ENCODE measurements at regions not wholly inside any gene's neighbourhood (a gene's known extent, or its start where the extent isn't known, plus 50 kb on each side); places are given as distances from the start of the nearest gene placed in this dataset.

DNA sequence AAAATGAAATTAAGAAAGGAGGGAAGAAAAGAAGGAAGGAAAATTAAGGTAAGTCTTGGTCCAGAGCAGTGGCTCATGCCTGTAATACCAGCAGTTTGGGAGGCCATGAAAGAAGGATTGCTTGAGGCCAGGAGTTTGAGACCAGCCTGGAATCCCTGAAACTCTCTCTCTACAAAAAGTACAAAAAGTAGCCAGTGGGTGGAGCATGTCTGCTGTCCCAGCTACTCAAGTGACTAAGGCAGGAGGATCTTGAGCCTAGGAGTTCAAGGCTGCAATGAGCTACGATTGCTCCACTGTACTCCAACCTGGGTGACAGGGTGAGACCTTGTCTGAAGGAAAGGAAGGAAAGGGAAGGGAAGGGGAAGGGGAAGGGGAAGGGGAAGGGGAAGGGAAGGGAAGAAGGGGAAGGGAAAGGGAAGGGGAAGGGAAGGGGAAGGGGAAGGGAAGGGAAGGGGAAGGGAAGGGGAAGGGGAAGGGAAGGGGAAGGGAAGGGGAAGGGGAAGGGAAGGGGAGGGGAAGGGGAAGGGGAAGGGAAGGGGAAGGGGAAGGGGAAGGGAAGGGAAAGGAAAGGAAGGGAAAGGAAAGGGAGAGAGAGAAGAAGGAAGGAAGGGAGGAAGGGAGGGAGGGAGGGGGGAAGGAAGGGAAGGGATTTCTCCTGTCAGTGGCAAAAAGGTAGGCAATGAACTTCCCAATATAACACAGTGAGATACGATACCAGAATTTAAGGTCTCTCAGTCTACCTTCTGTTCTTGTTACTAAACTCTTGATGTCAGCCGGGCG is 412.8 kb downstream of the CMPK2 start:
- no peak for DNase-seq (ENCODE audit: low spot score)

DNA sequence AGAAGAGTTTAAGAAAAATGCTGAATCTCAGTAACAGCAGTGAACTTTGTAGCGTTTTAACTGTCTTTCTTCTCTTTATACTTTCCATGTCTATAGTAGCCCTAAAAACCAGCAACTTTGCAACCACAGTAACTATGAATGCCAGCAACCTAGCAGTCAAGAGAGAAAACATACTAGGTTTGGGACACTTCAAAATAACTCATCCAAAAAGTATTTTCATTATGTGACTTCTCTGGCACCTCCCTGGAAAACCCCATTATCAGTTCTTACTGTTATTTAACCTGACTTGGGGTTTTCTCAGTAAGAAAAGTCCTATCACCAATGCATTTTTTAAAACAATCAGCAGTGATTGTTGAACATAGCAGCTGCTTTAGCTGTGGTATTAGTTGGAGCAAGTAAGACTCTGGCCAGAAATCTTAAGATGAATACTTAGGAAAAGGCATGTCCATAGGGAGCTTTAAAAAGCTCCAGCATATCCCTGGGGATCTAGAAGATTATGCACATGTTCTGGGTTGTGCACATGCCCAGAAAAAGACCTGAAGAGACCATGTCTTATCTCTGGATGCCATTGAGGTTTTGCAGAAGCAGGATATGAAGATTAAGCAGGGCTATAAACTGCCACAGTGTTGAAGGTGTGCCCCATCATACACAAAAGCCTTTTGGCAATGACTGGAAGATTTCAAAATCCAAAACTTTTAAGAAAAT is 411.3 kb downstream of the CMPK2 start:
- peak; percentile 3 for DNase-seq (ENCODE audit: low spot score)

DNA sequence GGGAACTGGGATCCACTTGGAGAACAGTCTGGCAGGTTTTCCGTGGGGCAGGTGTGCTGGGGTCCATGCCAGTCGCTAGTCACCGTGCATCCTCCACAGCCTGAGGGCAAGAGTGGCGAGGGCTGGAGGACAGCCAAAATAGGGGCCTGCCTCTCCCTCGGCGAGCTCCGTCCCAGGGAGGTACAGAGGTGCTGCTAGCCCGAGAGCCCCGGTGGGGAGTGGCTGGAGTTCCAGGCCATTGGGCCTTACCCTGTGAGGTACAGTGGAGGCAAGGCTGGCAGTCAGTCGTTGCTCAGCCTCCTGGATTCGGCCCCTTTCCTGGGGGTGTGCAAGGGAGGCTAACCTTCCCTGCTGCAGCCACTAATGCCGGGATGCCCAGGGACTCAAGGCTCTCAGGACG is 406.6 kb downstream of the CMPK2 start:
- no peak for DNase-seq (ENCODE audit: low spot score)

DNA sequence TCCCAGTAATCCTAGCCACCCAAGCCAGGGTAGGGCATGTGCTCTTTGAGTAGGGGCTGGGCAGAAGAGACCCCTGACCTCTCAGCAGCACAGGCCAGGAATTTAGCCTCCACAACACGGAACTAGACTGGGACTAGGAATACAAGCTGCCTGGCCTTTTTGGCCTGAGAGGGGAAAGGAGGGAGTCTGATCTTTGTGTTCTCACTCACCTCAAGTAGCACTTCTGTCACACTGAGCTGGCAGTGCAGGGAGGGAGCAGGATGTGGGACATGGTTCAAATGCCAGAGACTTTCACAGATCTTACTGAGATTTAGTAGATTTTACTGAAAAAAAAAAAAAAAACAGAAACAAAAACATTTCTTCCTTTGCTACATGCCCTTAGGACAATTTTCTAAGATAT is 395.2 kb downstream of the CMPK2 start:
- no peak for DNase-seq (ENCODE audit: low spot score)

DNA sequence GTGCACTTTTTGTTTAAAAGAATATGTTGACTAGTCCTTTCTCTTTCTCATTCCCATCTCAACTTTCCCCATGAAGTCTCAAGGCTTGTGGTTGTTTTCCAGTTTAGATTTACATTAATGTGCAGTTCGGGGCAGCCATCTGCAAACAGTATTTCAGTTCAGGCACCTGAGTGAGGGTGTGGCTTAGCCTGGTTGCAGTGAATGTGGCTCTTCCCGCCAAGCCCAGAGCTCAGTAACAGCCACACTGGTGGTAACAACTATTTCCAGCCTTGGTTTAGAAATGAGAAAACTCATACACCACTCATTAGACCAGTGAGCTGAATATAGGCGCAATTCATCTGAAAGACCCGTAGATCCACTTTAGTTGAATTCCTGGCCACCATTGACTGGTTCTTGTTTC is 394.3 kb downstream of the CMPK2 start:
- no peak for DNase-seq (ENCODE audit: low spot score)

DNA sequence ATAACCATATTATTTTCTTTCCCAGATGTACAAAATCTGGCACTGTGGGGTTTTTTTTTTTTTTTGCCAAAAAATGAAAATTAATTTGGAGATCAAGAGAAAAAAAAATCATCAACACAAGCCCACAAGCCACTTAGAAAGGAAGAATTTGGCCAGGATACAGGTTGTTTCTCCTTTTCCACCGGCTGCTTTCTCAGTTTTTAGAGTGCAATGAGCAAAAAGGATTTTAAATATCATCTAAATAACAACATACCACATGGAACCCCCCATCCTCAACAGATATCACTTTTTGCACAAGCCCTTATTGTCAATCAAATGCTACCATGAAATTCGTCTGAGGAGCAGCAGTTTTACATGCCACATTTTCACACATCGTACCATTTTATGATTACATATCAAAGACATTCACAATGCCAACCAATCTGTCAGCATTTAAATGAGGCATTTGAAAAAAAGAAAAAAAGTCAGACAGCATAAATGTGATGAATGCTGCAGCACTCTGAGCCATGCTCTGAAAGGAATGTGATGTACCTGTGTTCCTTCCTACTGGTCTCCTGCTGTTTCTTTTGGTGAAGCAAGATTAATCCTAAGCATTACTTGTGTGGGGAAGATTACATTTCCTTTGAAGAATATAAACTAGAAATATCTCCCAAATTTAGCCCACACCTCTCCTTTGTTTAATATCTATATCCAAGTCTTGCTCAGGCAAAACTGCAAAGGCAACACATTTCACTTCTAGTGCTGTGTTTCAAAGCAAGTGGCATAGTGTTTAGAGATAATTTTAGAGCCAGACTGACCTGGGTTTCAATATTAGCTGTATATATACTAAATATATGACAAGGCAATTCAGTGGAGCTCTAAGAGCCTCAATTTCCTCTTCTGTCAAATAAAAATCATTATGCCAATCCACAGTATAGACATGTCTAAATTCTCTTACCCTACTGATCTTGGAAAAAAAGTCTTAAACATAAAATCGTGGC is 391.3 kb downstream of the CMPK2 start:
- DNase-seq (ENCODE audit: low spot score): no peak

DNA sequence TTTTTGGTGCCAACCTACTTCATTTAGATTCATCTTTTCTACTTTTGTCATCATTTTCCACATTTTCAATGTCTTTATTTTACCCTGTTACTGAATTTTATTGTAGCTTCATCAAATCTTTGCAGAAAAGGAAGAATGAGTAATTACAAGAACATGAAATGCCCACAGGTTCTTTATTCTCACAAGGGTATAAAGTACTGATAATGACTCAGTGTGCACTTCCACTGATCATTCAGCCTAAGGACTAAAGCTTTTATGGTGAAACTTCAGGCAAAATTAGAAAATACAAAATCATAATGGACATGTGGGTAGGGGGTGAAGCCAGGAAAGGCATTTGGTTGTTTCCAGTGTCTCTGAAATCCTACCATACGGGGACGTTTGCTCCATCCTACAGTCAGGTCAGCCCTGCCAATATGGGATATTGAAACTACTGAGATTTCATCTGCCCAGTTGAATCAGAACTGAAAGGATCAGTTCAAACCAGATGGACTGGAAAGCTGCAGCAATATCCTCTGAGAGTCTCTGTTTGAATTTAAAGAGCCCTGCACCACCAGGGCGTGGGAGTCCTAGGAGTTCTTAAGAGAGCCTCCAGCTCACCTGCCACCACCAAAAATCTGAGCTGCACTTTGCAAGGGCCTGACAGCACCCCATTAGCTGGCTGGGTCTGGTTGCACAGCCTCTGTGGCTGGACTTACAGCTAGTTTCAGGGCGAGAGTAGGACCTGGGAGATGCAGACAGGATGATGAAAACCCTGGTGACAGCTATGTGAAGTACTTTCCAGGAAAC is 390.4 kb downstream of the CMPK2 start:
- no peak for DNase-seq (ENCODE audit: low spot score)

DNA sequence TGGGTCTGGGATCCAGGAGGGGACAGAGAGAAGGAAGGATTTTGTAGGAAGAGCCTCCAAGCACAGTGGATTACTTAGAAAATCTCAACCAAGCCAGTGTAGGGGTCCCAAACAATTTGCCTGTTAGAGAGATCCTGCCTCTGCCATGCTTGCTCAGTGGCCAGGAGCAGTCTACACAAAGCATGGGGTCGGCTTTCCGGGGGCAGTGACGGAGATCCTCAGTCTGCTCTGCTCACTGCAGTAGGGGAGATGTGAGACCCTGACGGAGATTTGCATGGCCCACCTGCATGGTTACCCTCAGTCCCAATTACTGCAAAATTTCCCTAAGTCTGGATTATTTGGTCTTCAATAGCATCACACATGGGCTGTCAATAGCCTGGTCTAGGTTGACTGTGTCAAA is 385.2 kb downstream of the CMPK2 start:
- no peak for DNase-seq (ENCODE audit: low spot score)

DNA sequence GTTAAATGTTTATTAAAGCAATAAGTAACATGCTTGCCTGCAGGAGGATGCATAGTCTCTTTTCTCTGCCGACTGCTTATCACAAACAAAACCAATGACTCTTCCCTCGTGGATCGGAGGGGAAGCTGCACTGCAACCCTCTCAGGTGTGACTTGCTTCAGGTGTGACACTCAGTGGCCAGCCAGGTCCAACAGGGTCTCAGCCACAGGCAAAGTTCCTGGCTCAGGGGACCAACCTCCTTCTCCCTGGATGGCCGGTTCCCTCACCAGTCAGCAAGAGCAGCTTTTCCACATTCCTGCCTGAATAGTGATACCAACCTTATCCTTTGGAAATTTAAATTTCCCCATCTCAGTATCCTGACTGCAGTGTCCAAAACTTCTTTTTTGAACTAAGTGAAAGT is 383.5 kb downstream of the CMPK2 start:
- no peak for DNase-seq (ENCODE audit: low spot score)

DNA sequence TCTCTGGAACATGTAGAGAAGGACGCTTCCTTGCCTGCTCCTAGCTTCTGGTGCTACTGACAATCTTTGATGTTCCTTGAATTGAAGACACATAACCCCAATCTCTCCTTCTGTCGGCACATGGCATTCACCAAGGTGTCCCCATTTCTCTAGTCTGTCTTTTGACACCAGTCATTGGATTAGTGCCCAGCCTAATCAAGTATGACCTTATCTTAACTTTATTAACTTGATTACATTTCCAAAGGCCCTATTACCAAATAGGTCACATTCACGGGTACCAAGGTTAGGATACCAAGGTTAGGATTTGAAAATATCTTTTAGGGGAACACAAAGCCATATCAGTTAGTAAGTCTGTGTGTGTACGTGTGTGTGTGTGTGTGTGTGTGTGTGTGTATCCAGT is 377.9 kb downstream of the CMPK2 start:
- DNase-seq (ENCODE audit: low spot score): no peak

DNA sequence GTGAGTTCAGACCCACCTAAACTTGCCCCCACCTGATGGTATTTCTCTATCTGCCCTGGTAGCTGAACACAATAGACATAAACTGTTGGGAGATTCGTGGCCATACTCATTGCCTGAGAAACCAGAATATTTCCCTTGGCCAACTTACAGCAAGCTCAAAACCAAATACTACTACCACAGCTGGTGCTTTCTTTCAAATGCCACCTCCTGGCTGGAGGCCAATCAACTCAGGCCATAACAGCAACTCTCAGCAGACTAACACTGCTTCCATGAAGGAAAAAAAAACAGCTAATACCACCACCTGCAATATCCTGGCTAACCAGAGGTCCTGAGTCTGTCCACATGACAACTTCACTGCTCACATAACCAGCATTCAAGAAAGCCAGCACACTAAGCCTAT is 373.1 kb downstream of the CMPK2 start:
- no peak for DNase-seq (ENCODE audit: low spot score)

DNA sequence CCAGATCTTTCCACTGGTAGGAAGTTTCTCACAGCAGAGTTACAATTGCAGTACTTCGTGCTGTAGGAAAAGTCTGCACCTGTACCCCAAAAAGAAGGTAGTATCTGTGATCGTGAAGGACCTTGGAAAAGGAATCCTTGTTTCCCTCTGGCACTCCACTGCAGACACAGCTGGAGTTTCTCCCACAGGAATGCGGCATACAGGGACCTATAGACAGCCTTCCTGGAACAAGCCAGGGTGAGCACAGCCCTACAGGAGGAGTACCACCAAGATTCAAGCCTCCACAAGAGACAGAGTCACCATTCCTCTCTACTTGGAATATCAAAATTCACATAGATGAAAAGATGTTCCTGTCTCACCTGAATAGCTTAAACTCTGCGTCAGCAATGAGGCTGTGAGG is 372.4 kb downstream of the CMPK2 start:
- no peak for DNase-seq (ENCODE audit: low spot score)

DNA sequence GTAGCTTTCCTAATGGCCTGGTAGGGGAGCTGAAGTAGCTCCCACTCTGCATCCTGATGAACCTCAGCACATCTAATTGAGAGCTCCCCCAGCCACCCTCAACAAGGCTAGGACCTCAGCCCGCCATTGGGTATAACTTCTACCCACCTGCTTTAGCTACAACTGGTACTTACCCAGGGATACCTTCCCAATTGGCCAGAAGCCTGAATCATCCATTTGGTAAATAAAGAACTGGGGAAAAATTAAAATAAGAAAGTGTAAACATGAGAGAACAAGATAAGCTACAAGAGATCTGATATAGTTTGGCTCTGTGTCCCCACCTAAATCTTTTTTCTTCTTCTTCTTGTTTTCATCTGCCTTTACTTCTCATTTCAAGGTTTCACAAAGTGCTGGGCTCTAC is 372.0 kb downstream of the CMPK2 start:
- no peak for DNase-seq (ENCODE audit: low spot score)

DNA sequence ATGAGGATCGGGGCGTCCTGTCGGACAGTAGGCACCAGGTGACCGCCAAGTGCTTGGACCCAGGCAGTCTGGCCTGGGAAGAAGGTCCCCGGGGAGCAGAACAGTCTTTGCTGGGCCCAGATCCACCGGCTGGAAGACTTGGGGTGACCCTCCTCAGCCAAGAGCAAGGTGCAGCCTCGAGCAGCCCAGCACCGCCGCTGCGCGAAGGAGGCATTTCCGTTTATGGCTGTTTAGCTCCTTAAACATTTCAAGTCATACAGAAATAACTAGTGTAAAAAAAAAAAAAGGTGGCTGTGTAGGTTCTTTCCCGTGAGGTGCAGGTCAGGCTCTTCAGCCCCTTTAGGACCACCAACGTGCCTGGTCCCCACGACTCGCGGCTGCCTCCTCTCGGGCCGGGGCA is 370.2 kb downstream of the CMPK2 start:
- DNase-seq (ENCODE audit: low spot score): no peak

DNA sequence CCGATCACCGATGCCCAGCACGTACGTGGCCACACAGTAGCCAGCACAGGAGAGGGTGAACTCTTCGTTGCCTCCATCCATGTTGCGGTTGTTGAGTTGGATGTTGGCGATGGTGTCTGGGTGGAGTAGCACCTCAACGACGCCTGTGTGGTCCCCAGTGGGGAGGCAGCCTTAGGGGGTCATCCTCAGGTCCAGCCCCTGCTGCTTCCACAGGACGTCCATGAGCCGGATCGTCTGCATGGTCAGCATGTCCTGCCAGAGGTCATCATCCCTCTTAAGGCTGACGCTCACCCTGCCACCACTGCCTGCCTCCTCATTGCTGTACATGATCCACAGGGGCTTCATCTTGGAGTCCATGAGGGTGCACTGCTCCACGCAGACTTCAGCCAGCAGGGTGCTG is 369.3 kb downstream of the CMPK2 start:
- DNase-seq (ENCODE audit: low spot score): no peak

DNA sequence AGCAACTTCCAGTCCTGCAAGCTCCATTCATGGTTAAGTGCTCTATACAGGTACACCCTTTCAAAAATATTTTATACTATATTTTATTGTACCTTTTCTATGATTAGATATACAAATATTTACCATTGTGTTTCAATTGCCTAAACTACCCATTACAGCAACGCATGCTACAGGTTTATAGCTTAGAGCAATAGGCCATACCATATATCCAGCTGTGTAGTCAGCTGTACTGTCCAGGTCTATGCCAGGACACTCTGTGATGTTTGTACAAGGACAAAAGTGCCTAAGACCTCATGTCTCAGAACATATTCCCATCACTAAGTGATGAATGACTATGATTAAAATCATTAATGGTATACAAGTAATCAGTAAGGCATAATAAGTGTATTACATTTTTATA is 368.7 kb downstream of the CMPK2 start:
- no peak for DNase-seq (ENCODE audit: low spot score)

DNA sequence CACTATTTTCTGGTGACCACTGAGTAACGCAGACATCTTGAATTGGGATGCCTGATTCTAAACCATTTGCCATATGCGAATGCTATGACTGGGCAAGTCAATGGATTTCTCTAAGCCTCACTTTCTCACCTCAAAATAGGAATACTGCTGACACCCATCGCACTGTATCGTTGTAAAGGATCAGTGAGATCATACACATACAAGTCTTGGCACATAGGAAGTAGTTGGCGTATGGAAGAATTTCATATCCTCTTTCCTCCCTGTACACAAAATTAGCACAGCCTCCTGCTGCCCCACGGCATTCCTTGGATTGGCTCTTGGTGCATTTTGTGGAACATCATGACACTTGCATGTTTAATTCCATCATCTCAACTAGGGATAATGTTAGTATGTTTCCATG is 366.9 kb downstream of the CMPK2 start:
- DNase-seq (ENCODE audit: low spot score): no peak

DNA sequence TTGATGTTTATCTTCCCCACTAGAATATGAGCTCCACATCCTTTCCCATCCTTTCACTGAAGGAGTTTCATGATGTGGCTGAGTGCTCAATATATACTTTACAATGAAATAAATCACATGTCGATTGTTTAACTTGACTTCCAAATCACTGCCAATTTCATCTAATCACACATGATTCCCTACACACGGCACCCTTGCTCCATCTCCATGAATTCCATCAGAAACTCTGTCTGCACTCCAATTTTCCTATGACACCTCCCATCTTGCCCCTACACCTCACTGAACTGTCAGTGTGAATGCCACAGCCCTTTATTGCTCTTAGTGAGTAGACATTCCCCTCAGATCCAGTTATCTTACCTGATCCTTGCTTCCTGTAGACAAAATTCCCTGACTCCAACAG is 366.0 kb downstream of the CMPK2 start:
- no peak for DNase-seq (ENCODE audit: low spot score)

DNA sequence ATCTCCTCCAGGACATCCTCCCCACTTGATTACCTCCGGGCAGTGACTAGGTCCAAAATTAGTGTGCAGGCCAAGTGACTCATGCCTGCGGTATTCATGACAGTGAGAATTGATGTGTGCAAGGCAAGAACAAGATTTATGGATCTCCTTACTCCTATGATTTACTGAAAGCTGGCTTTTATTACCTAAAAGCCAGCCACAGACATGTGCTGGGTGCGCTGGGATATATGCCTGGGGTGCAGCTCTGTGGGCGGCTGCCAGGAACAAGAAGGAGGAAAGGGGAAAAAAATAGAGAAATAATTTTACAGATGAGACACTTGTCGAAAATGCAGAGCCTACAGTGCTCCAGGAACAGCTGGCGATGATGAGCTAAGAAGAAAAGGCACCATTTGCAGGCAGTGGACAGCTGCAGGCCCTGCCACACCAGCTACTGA is 359.3 kb downstream of the CMPK2 start:
- DNase-seq (ENCODE audit: low spot score): peak; percentile 70

DNA sequence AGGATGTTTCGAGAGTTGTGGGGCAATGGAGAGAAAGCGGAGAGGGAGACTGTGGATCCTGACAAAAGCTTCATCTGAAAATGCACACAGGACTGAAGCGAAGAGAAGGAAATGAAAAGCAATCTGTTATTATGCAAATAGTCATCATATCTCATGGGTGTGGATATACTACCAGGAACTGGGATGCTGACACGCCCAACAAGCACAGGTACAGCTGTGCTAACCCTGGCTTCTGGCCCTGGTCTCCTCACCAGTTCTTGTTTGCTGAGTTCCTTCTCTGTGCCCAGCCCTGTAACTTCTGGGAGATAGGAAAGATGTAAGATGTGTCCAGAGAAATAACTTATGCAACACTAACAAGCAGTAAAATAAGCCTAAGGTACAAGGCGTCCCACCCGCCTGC is 358.8 kb downstream of the CMPK2 start:
- DNase-seq (ENCODE audit: low spot score): no peak

DNA sequence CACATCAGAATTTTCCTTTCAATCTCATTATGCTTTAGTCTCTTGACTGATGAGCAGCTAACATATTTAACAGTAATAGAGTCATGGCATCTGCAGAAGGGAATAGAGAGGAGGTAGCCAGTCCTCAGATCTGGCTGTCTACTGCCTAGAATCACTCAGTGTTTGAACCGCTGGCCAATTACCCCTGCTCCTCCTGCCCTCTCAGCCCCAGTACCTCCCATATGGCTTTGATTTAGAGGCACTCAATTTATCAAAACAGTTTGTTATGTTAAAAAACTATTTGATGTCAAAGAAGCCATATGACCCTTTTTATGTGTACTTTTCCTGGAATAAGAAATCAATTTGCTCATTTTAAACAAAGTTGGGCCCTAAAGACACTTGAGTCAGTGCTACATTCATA is 355.2 kb downstream of the CMPK2 start:
- no peak for DNase-seq (ENCODE audit: low spot score)

All from umbilical cord (tissue), 1 donor.